RWPE1 (cell line): ENCODE measurements at regions not wholly inside any gene's neighbourhood (a gene's known extent, or its start where the extent isn't known, plus 50 kb on each side); places are given as distances from the start of the nearest gene placed in this dataset.

ENCODE experiments used
- CTCF ChIA-PET: fragments of 350-600 bp; sonication (Branson Sonifier 250); formaldehyde crosslinking; extraction: SDS; loops from one replicate; lab custom pipeline; 2021; lab: Yijun Ruan, JAX
- POLR2A ChIA-PET: fragments of 400-600 bp; formaldehyde crosslinking; extraction: SDS; loops from one replicate; lab custom pipeline; 2020; ENCODE audit warnings: antibody characterized with exemption; ENCODE audit not compliant: low non-redundant PET; lab: Yijun Ruan, JAX
- DNase-seq: peaks from one replicate; pipeline ENCODE4 v3.0.0; 2012; ENCODE audit warnings: low spot score
- H3K27ac ChIP-seq: fragments of 450-650 bp; 2 replicates; pipeline ENCODE4 v1.5.1; 2017
- TF ChIP-seq, protein P1 (sequence below): fragments of 450-650 bp; conservative IDR thresholded peaks from 2 replicates; pipeline ENCODE4 v1.5.1; 2017; ENCODE audit warnings: low read depth, mild to moderate bottlenecking

DNA sequence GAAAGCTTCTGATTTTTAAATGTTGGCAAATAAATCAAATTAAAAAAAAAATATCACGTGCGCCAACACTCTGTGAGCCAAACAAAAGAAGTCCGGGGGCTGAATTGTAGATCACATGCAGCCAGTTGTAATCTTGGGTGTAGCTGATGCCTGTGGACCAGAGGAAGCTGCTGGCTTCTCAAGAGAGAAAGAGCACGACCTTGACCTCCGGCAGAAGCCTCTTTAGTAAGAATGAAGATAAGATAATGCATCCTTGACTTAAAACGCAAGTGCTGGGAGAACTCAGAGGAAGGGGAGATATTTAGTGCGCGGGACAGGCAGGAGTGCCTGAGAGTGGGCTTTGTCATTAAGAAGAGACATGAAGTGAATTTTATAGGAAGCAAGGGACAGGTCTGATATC is 162.8 kb upstream of the TBX3 start:
- TF ChIP-seq, protein P1, sequence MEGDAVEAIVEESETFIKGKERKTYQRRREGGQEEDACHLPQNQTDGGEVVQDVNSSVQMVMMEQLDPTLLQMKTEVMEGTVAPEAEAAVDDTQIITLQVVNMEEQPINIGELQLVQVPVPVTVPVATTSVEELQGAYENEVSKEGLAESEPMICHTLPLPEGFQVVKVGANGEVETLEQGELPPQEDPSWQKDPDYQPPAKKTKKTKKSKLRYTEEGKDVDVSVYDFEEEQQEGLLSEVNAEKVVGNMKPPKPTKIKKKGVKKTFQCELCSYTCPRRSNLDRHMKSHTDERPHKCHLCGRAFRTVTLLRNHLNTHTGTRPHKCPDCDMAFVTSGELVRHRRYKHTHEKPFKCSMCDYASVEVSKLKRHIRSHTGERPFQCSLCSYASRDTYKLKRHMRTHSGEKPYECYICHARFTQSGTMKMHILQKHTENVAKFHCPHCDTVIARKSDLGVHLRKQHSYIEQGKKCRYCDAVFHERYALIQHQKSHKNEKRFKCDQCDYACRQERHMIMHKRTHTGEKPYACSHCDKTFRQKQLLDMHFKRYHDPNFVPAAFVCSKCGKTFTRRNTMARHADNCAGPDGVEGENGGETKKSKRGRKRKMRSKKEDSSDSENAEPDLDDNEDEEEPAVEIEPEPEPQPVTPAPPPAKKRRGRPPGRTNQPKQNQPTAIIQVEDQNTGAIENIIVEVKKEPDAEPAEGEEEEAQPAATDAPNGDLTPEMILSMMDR: no peak
- H3K27ac ChIP-seq: no peak overlapping the region
- POLR2A ChIA-PET: no interaction called here
- CTCF ChIA-PET: no interaction called here
- DNase-seq: no peak

DNA sequence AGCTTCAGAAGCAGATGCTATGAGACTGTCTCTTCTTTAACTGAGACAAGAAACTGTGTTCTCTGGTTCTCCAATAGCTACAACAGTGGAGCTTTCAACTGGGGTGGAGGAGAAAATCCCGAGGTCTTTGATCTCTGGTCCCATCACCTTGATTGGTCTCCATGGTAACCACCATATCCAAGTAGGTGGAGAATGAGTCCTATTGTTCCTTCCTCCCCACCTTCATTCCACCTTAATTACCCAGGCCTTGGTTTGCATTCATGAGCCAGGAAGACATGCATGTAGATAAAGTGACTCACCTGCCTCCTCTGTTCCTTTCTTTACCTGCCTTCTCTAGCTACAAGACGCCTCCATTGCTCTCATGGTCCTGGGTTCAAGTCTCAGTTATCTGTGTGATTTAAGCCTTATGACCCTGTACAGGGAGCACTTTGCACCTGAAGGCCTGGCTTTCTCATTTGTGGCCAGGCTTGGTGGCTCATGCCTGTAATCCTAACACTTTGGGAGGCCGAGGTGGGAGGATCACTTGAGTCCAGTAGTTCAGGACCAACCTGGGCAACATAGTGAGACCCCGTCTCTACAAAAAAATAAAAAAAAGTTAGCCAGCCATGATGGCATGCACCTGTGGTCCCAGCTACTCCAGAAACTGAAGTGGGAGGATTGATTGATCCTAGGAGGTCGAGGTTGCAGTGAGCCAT is 157.7 kb upstream of the TBX3 start:
- CTCF ChIA-PET: interaction anchor here (0.7 kb wide), 1 partner anchor 712 kb away, joined by 3 read pairs; no protein-coding TSS in a partner anchor
- TF ChIP-seq, protein P1: no peak
- POLR2A ChIA-PET: no interaction called here

DNA sequence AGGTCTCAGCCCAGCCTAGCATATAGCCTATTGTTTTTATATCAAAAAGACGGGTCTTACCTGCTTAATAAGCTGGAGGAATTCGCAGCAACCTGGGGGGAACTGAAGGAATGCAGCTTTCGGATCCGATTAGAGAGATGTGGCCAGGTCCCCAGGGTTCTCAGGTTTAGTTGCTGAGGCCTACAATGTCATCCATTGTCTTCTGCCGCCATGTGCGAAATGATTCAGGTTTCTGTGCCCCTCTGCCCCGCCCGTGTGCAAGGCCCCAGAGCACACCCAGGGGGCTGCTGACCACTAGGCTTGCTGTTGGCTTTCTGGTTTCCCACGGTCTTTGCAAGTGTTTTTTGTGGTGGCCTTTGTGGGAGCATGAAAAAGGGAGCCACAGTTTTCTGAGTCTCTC is 154.5 kb upstream of the TBX3 start:
- no peak overlapping the region for H3K27ac ChIP-seq
- POLR2A ChIA-PET: no interaction called here
- no peak for DNase-seq
- CTCF ChIA-PET: no interaction called here
- TF ChIP-seq, protein P1: no peak

More for the DNA sequence above, 157.7 kb upstream of the TBX3 start:
- DNase-seq: peak; percentile 45
- H3K27ac ChIP-seq: no peak overlapping the region

DNA sequence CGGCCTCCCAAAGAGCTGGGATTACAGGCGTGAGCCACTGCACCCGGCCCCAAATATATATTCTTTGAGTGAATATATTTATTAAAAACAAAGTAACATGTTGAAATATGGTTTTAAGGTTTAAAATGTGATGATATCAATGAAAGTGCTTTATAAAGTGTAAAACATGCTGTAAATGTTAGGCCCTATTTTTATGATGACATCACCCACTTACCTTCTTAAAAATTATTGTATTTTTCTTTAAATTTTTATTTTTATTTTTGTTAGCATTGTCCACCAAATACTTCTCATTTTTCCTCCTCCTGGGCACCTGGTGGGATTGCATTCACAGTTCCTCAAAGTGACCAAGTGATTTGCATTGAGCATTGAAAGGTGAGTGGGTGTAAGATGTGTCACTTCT is 152.6 kb upstream of the TBX3 start:
- no peak overlapping the region for H3K27ac ChIP-seq
- TF ChIP-seq, protein P1: no peak
- no peak for DNase-seq
- CTCF ChIA-PET: no interaction called here
- POLR2A ChIA-PET: no interaction called here

DNA sequence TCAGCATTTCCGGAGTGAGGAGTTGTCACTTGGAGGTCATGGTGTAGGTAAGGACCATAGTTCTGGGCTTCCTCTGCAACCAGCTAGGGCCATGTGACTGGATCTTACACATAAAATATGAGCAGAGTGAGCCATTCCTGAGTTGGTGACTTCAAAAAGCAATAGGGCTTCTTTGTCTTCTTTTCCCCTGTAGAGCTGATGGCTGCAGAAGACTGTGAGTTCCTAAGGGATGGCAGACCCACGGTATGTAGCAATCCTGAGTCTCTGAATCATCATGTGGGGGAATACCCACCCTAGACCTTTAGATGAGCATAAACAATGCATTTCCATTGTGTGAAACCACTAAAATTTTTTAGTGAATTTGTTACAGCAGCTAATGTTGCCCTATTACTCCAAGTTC is 151.1 kb upstream of the TBX3 start:
- ChIA-PET POLR2A (interaction anchor here (0.6 kb wide), 1 partner anchor 110 kb away, joined by 3 read pairs; no protein-coding TSS in a partner anchor), CTCF (interaction anchor here (0.7 kb wide), 1 partner anchor 380 kb away, joined by 3 read pairs; no protein-coding TSS in a partner anchor)
- no peak for DNase-seq
- TF ChIP-seq, protein P1: no peak
- no peak overlapping the region for H3K27ac ChIP-seq

DNA sequence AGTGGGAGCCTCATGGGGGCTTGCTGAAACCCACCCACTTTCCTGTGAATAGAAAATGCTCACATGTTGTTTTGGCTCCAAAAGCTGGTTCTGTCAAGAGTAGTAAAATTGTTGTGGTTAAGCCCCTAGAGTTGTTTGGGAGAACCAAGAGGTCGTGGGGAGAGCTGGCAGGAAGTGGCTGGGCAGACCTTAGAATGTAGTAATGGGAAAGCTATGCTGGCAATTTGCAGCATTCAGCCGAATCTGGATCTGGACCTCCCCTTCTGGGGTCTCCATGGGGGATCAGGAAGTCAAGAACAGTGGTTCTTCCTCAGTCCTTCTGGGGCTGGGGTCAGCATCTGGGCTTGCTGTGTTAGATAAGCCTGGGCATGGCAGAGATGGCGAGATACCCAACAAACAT is 150.6 kb upstream of the TBX3 start:
- ChIA-PET POLR2A (interaction anchor here (0.6 kb wide), 1 partner anchor 109 kb away, joined by 3 read pairs; no protein-coding TSS in a partner anchor), CTCF (no interaction called here)
- TF ChIP-seq, protein P1: no peak
- DNase-seq: no peak
- H3K27ac ChIP-seq: no peak overlapping the region
